ENCODE measurements at regions not wholly inside any gene's neighbourhood (a gene's known extent, or its start where the extent isn't known, plus 50 kb on each side); places are given as distances from the start of the nearest gene placed in this dataset.

DNA sequence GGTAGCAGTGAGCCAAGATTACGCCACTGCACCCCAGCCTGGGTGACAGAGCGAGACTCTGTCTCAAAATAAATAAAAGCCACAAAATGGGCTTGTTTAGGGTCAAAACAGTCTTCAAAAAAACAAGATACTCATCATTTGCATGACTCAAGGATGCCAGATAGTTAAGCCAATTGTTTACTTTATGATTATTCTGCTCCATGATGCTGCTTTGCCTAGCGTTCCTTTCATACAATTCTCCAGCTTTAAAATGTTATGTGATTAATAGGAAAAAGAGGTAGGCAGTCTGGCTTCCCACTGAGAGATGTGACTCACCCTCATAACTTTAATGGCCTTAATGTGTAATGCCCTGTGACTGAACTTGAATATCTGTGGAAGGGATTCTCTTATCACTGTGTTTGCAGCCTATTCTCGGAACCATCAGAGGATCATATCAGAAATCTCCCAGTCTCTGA, 364.6 kb upstream of the TRPC7 start:
- TF ChIP-seq, protein P1, sequence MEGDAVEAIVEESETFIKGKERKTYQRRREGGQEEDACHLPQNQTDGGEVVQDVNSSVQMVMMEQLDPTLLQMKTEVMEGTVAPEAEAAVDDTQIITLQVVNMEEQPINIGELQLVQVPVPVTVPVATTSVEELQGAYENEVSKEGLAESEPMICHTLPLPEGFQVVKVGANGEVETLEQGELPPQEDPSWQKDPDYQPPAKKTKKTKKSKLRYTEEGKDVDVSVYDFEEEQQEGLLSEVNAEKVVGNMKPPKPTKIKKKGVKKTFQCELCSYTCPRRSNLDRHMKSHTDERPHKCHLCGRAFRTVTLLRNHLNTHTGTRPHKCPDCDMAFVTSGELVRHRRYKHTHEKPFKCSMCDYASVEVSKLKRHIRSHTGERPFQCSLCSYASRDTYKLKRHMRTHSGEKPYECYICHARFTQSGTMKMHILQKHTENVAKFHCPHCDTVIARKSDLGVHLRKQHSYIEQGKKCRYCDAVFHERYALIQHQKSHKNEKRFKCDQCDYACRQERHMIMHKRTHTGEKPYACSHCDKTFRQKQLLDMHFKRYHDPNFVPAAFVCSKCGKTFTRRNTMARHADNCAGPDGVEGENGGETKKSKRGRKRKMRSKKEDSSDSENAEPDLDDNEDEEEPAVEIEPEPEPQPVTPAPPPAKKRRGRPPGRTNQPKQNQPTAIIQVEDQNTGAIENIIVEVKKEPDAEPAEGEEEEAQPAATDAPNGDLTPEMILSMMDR (conservative IDR thresholded peaks at IDR 0.05; ENCODE audit: low read length), result no peak
- no peak for TF ChIP-seq EZH2phosphoT487 (IDR thresholded peaks at IDR 0.05; ENCODE audit: borderline replicate concordance)

Data from Loucy (cell line).